ENCODE measurements at regions not wholly inside any gene's neighbourhood (a gene's known extent, or its start where the extent isn't known, plus 50 kb on each side); places are given as distances from the start of the nearest gene placed in this dataset.

DNA sequence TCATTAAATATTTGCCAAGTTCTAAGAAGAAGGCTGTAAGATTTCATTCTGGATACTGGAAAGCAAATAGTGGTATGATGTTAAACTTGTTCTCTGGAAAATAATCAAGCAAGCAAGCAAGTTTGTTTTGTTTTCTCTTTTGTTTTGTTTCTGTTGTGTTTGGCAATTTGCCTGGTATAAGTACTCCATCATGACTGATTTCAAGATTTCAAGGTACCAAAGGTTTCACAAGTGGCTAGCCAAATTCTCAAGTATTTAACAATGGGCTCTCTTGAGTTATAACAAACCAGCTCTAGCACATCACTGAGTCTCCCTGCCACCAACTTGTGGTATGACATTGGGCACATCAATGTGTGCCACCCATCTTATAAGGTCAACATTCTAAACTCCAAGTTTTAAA is 151.7 kb upstream of the IGFBP3 start:
- in situ Hi-C loops (cut with HindIII; ENCODE audit: low pct_ligation_motif_present, low sequenced_read_pairs), result no loop called here
- DNase-seq, result no peak
- TF ChIP-seq, protein P1, sequence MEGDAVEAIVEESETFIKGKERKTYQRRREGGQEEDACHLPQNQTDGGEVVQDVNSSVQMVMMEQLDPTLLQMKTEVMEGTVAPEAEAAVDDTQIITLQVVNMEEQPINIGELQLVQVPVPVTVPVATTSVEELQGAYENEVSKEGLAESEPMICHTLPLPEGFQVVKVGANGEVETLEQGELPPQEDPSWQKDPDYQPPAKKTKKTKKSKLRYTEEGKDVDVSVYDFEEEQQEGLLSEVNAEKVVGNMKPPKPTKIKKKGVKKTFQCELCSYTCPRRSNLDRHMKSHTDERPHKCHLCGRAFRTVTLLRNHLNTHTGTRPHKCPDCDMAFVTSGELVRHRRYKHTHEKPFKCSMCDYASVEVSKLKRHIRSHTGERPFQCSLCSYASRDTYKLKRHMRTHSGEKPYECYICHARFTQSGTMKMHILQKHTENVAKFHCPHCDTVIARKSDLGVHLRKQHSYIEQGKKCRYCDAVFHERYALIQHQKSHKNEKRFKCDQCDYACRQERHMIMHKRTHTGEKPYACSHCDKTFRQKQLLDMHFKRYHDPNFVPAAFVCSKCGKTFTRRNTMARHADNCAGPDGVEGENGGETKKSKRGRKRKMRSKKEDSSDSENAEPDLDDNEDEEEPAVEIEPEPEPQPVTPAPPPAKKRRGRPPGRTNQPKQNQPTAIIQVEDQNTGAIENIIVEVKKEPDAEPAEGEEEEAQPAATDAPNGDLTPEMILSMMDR (IDR thresholded peaks at IDR 0.05; ENCODE audit: low read depth, low read length, missing control alignments), result no peak

DNA sequence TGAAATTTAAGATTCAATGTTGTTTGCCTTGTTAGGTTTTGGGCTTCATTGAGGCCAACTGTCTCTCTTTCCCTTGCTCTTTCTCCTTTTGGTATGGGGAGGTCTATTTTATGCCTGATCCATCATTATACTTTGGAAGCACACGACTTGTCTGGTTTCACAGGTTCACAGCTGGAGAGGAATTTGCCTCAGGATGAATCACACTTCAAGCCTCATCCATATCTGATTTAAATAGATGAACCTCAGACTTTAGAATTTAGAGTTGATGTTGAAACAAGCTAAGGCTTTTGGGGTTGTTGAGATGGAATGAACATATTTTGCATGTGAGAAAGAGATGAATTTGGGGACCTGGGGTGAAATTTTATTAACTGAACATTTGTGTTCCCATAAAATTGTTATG is 150.5 kb upstream of the IGFBP3 start:
- TF ChIP-seq, protein P1 (IDR thresholded peaks at IDR 0.05; ENCODE audit: low read depth, low read length, missing control alignments), result no peak
- Histone ChIP-seq H3K27me3 (replicated peaks) (no peaks in the 10 kb centered on the region), H3K27ac (no peak overlapping the region), H3K36me3 (replicated peaks) (no peaks in the 10 kb centered on the region), H3K4me3 (ENCODE audit: low read depth, low read length) (no peak overlapping the region)
- in situ Hi-C loops (cut with HindIII; ENCODE audit: low pct_ligation_motif_present, low sequenced_read_pairs), result no loop called here
- DNase-seq, result peak; percentile 41

More for the DNA sequence above, 151.7 kb upstream of the IGFBP3 start:
- H3K36me3 ChIP-seq (replicated peaks), result no peaks in the 10 kb centered on the region
- no peaks in the 10 kb centered on the region for H3K27me3 ChIP-seq (replicated peaks)
- H3K4me3 ChIP-seq (ENCODE audit: low read depth, low read length), result no peak overlapping the region
- H3K27ac ChIP-seq, result no peak overlapping the region

DNA sequence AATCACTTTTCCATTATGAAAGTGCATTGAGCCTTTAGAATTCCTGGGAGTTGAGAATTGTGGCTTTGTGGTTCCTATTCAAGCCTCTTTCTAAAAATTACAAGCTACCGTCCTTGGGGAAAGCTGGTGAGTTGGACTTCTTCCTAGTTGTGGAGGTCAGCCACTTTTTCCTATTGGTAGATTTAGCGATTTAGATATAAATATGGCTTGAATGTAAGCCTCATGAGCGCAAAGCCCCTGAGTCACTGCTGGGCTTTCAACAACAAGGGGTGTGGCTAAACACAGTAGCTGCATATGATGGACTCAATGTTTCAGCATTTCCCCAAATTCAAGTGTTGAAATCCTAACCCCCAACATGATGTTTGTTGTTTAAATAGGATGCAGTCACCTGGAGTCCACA is 150.0 kb upstream of the IGFBP3 start:
- no peak overlapping the region for H3K27ac ChIP-seq
- no peak for DNase-seq
- TF ChIP-seq, protein P1 (IDR thresholded peaks at IDR 0.05; ENCODE audit: low read depth, low read length, missing control alignments), result no peak
- in situ Hi-C loops (cut with HindIII; ENCODE audit: low pct_ligation_motif_present, low sequenced_read_pairs), result no loop called here
- no peaks in the 10 kb centered on the region for H3K27me3 ChIP-seq (replicated peaks)
- no peak overlapping the region for H3K4me3 ChIP-seq (ENCODE audit: low read depth, low read length)
- H3K36me3 ChIP-seq (replicated peaks), result no peaks in the 10 kb centered on the region

DNA sequence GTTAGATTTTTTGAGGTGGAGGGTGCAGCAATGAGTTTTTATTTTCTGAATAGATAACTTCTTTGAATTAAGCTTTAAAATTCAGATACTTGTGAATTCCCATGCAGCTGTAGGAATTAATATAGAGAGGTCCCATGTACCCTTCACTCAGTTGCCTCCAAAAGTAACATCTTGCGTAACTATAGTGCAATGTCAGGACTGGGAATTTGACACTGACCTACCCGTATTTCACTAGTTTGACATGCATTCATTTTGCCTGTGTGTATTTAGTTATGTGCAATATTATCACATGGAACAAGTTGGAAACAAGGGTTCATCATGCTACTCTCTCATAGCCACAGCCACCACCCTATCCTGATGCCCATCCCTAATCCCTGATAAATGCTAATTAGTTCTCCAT is 147.1 kb upstream of the IGFBP3 start:
- DNase-seq, result no peak
- H3K27ac ChIP-seq, result no peak overlapping the region
- in situ Hi-C loops (cut with HindIII; ENCODE audit: low pct_ligation_motif_present, low sequenced_read_pairs), result no loop called here
- no peak overlapping the region for H3K4me3 ChIP-seq (ENCODE audit: low read depth, low read length)
- no peaks in the 10 kb centered on the region for H3K36me3 ChIP-seq (replicated peaks)
- no peaks in the 10 kb centered on the region for H3K27me3 ChIP-seq (replicated peaks)
- TF ChIP-seq, protein P1 (IDR thresholded peaks at IDR 0.05; ENCODE audit: low read depth, low read length, missing control alignments), result no peak

DNA sequence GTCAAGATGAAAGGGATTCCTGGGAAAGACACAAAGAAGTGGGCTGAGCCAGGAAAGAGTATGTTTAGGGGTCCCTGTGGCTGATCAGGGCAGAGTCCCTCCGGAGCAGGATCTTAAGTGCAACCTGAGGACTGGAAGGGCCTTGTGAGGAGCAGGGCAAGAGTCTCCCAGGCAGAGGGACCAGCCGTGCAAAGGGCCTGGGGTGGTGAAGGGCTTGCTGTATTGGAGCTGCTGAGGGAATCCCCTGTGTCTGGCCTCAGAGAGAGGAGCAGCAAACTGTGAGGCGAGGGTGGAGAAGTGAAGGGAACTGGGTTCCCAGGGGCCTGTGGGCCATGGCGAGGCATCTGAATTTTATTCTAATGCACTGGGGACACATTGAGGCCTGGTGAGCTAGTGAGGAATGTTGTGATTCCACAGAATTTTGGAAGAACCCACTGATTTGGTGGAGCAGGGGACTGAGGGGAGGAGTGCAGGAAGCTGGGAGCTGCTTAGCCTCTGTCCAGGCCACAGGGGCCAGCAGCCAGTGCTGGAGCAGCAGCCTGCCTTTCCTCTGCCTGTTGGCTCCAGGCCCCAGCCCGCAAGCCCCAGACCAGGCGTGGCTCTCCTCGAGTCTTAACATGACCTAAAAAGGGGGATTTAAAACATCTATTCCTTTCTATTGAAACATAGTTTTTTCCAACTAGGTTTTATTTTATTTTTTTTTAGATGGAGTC is 138.4 kb upstream of the IGFBP3 start:
- no peaks in the 10 kb centered on the region for H3K27me3 ChIP-seq (replicated peaks)
- TF ChIP-seq, protein P1 (IDR thresholded peaks at IDR 0.05; ENCODE audit: low read depth, low read length, missing control alignments), result no peak
- H3K4me3 ChIP-seq (ENCODE audit: low read depth, low read length), result no peak overlapping the region
- DNase-seq, result no peak
- no peaks in the 10 kb centered on the region for H3K36me3 ChIP-seq (replicated peaks)
- H3K27ac ChIP-seq, result no peak overlapping the region
- in situ Hi-C loops (cut with HindIII; ENCODE audit: low pct_ligation_motif_present, low sequenced_read_pairs), result no loop called here

Data from brain microvascular endothelial cell (primary cell).